Osteocyte (in vitro differentiated cells): ENCODE measurements at regions not wholly inside any gene's neighbourhood (a gene's known extent, or its start where the extent isn't known, plus 50 kb on each side); places are given as distances from the start of the nearest gene placed in this dataset.
"Not testable (repeated sequence)": the region's sequence is repeated elsewhere in the genome, so short reads cannot be mapped to it uniquely, and the experiment has no call there.

Source experiments
- DNase-seq: peaks from one replicate; pipeline ENCODE4 v3.0.0; 2021; ENCODE audit warnings: mixed read lengths; ENCODE audit not compliant: unreplicated experiment; ENCODE audit errors: extremely low spot score
- H3K27ac Mint-ChIP-seq: one replicate; pipeline ENCODE4 v1.8.0; 2021; ENCODE audit warnings: mild to moderate bottlenecking, mixed read lengths; ENCODE audit not compliant: unreplicated experiment
- H3K27me3 Mint-ChIP-seq: one replicate; pipeline ENCODE4 v1.8.0; 2021; ENCODE audit warnings: mixed read lengths; ENCODE audit not compliant: unreplicated experiment
- H3K36me3 Mint-ChIP-seq: one replicate; pipeline ENCODE4 v1.8.0; 2021; ENCODE audit warnings: mixed read lengths; ENCODE audit not compliant: unreplicated experiment
- H3K4me1 Mint-ChIP-seq: one replicate; pipeline ENCODE4 v1.8.0; 2021; ENCODE audit warnings: mixed read lengths; ENCODE audit not compliant: unreplicated experiment
- H3K4me3 Mint-ChIP-seq: one replicate; pipeline ENCODE4 v1.8.0; 2021; ENCODE audit warnings: mild to moderate bottlenecking, moderate library complexity, mixed read lengths; ENCODE audit not compliant: unreplicated experiment
- H3K9me3 Mint-ChIP-seq: one replicate; pipeline ENCODE4 v1.8.0; 2021; ENCODE audit warnings: mixed read lengths; ENCODE audit not compliant: unreplicated experiment
- CTCF ChIP-seq: fragments of 200-600 bp; sonication (generic); IDR thresholded peaks from 2 replicates; pipeline ENCODE4 v1.5.0; 2021; ENCODE audit warnings: antibody characterized with exemption, mild to moderate bottlenecking, moderate library complexity

DNA sequence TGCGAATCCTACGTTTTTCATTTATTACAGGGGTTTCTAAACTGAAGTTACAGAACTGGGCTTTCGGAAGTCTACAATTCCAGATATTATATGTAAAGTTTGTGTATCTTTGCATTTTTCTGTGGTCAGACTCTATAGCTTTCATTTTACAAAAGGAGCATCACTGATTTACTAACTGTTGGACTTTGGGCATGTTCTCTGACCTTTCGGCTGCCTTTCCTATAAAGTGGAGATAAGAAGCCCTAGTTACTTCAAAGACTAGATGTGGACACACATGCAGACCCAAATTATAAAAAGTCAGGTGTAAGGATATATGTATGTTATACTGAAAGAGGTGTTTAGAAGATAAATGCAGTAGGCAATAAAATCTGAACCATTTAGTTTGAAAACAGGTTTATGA lies 126.6 kb upstream of the PRKCQ start:
- Mint-ChIP-seq H3K4me1 (no peaks in the 10 kb centered on the region), H3K36me3 (no peaks in the 10 kb centered on the region), H3K4me3 (no peak overlapping the region), H3K9me3 (no peaks in the 10 kb centered on the region), H3K27ac (no peak overlapping the region), H3K27me3 (peaks cover 42% of the 10 kb centered on the region)
- no peak for DNase-seq
- TF ChIP-seq CTCF: no peak

GRCh38 chr10:6704896-6705295 lies 124.8 kb upstream of the PRKCQ start:
- Mint-ChIP-seq H3K4me3 (no peak overlapping the region), H3K4me1 (no peaks in the 10 kb centered on the region), H3K36me3 (no peaks in the 10 kb centered on the region), H3K9me3 (no peaks in the 10 kb centered on the region), H3K27me3 (peaks cover 30% of the 10 kb centered on the region), H3K27ac (no peak overlapping the region)
- TF ChIP-seq CTCF: no peak
- no peak for DNase-seq

DNA sequence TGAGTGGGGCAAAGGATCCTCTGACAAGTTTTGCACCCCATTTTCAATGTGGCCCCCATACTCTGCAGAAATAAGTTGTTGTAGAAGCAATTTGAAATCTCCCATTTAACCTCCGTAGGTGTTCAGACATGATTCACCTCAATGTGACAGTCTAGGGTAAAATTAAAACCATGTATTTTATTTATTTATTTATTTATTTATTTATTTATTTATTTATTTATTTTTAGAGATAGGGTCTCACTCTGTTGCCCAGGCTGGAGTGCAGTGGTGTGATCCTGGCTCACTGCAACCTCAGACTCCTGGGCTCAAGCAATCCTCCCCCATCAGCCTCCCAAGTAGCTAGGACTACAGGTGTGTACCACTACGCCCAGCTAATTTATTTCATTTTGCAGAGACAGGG lies 122.8 kb upstream of the PRKCQ start:
- not testable (repeated sequence) for H3K4me3 Mint-ChIP-seq, H3K9me3 Mint-ChIP-seq, DNase-seq, H3K27ac Mint-ChIP-seq, H3K4me1 Mint-ChIP-seq, H3K36me3 Mint-ChIP-seq
- H3K27me3 Mint-ChIP-seq: peaks cover 17% of the 10 kb centered on the region

GRCh38 chr10:6702030-6702429 lies 122.0 kb upstream of the PRKCQ start:
- H3K36me3 Mint-ChIP-seq: no peaks in the 10 kb centered on the region
- H3K27ac Mint-ChIP-seq: no peak overlapping the region
- no peak for TF ChIP-seq CTCF

GRCh38 chr10:6701289-6701688 lies 121.2 kb upstream of the PRKCQ start:
- TF ChIP-seq CTCF: no peak
- H3K27me3 Mint-ChIP-seq: peaks cover 11% of the 10 kb centered on the region
- H3K4me3 Mint-ChIP-seq: no peak overlapping the region
- no peaks in the 10 kb centered on the region for H3K4me1 Mint-ChIP-seq
- H3K27ac Mint-ChIP-seq: no peak overlapping the region
- no peaks in the 10 kb centered on the region for H3K36me3 Mint-ChIP-seq
- no peak for DNase-seq
- no peaks in the 10 kb centered on the region for H3K9me3 Mint-ChIP-seq

More at GRCh38 chr10:6702030-6702429, 122.0 kb upstream of the PRKCQ start:
- H3K4me3 Mint-ChIP-seq: no peak overlapping the region
- DNase-seq: no peak
- no peaks in the 10 kb centered on the region for H3K4me1 Mint-ChIP-seq
- H3K27me3 Mint-ChIP-seq: peaks cover 11% of the 10 kb centered on the region
- no peaks in the 10 kb centered on the region for H3K9me3 Mint-ChIP-seq

DNA sequence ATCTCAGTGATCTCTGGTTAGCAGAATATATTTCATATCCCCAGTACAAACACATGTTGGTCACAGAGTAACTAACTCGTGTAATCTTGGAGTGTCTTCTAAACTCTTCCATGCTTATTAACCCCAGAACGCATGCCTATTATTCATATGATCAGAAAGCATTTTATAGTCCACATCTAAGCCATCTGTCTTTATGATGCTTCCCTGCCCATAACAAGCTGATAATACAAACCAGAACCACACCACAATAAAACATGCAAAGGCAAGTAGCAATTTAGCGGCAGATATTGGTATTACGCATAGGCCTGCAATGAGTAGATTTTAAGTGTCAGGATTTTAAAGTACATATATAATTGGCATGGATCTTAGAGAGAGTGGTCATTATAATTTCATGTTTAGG lies 120.0 kb upstream of the PRKCQ start:
- peaks cover 11% of the 10 kb centered on the region for H3K27me3 Mint-ChIP-seq
- no peaks in the 10 kb centered on the region for H3K4me1 Mint-ChIP-seq
- DNase-seq: no peak
- H3K36me3 Mint-ChIP-seq: no peaks in the 10 kb centered on the region
- no peak overlapping the region for H3K4me3 Mint-ChIP-seq
- no peak for TF ChIP-seq CTCF
- no peak overlapping the region for H3K27ac Mint-ChIP-seq
- no peaks in the 10 kb centered on the region for H3K9me3 Mint-ChIP-seq
